NCI-H1694 (cell line): ENCODE measurements at regions not wholly inside any gene's neighbourhood (a gene's known extent, or its start where the extent isn't known, plus 50 kb on each side); places are given as distances from the start of the nearest gene placed in this dataset.
"Not testable (repeated sequence)": the region's sequence is repeated elsewhere in the genome, so short reads cannot be mapped to it uniquely, and the experiment has no call there.

Experiments used
- DNase-seq: peaks from one replicate; lab custom pipeline; 2025; lab: John Stamatoyannopoulos, UW

- DNase-seq, result no peak
Observed at GRCh38 chr6:113750151-113750855, 106.8 kb upstream of the MARCKS start.

- DNase-seq, result no peak
Observed at GRCh38 chr6:113754291-113754690, 102.9 kb upstream of the MARCKS start.

- DNase-seq, result no peak
Observed at GRCh38 chr6:113755449-113756289, 101.5 kb upstream of the MARCKS start.

- DNase-seq, result no peak
Observed at GRCh38 chr6:113756290-113756665, 100.9 kb upstream of the MARCKS start.

- no peak for DNase-seq
Observed at GRCh38 chr6:113758214-113758613, 98.9 kb upstream of the MARCKS start.

GRCh38 chr6:113758826-113759574 lies 98.1 kb upstream of the MARCKS start:
- no peak for DNase-seq

- no peak for DNase-seq
Observed at GRCh38 chr6:113762641-113763040, 94.5 kb upstream of the MARCKS start.

GRCh38 chr6:113763311-113763766 lies 93.8 kb upstream of the MARCKS start:
- no peak for DNase-seq

- DNase-seq, result no peak
Observed at GRCh38 chr6:113763876-113764275, 93.3 kb upstream of the MARCKS start.

GRCh38 chr6:113765909-113766308 lies 91.2 kb upstream of the MARCKS start:
- no peak for DNase-seq

GRCh38 chr6:113767985-113768384 lies 89.2 kb upstream of the MARCKS start:
- DNase-seq, result no peak

GRCh38 chr6:113772961-113773360 lies 84.2 kb upstream of the MARCKS start:
- DNase-seq, result no peak

GRCh38 chr6:113774127-113774825 lies 82.9 kb upstream of the MARCKS start:
- no peak for DNase-seq

- no peak for DNase-seq
Observed at GRCh38 chr6:113776998-113777397, 80.1 kb upstream of the MARCKS start.

GRCh38 chr6:113777601-113778000 lies 79.5 kb upstream of the MARCKS start:
- DNase-seq, result no peak

- no peak for DNase-seq
Observed at GRCh38 chr6:113779656-113780055, 77.5 kb upstream of the MARCKS start.

- no peak for DNase-seq
Observed at GRCh38 chr6:113782636-113783035, 74.5 kb upstream of the MARCKS start.

- no peak for DNase-seq
Observed at GRCh38 chr6:113786168-113786567, 71.0 kb upstream of the MARCKS start.

GRCh38 chr6:113788586-113788985 lies 68.6 kb upstream of the MARCKS start:
- DNase-seq, result no peak

GRCh38 chr6:113791225-113791624 lies 65.9 kb upstream of the MARCKS start:
- not testable (repeated sequence) for DNase-seq

GRCh38 chr6:113795371-113795770 lies 61.8 kb upstream of the MARCKS start:
- not testable (repeated sequence) for DNase-seq

- DNase-seq, result no peak
Observed at GRCh38 chr6:113796038-113796437, 61.1 kb upstream of the MARCKS start.
